ENCODE measurements at regions not wholly inside any gene's neighbourhood (a gene's known extent, or its start where the extent isn't known, plus 50 kb on each side); places are given as distances from the start of the nearest gene placed in this dataset.

DNA sequence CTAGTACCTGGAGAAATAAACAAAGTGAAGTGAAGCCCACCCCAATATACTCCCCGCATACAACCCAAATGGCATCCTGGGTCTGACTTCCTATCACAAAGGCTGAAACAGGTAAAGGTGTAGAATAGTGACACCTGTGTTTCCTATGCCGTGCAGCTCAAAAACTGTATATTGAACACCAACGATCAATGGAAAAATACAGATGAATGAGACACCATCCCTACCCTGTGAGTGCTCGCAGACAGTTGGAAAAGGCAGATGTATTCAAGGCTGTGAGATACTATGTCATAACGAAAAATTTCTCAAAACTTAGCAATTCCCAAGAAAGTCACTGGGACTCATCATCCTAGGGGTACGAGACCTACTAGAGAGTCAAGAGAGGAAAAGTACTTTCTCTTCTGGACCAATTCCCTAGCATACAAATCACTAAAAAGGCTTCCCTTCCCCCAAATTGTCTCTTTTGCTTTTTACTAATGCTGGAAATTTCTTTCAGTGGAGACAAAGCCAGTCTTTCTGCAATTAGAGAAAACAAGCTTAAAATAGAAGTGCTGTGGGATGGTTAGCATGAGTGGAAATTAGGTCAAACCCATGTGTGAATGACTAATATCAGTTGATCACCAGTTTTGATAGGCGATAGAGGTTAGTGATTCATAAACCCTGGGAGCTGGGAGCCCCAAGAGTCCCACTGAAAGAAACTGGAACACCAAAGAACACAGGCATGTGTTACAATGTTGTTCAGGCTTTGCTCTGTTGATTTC, 249.7 kb downstream of the SPTSSA start:
- TF ChIP-seq CBX5 (IDR thresholded peaks at IDR 0.05; ENCODE audit: borderline replicate concordance, low read depth): no peak
- TF ChIP-seq, protein P1, sequence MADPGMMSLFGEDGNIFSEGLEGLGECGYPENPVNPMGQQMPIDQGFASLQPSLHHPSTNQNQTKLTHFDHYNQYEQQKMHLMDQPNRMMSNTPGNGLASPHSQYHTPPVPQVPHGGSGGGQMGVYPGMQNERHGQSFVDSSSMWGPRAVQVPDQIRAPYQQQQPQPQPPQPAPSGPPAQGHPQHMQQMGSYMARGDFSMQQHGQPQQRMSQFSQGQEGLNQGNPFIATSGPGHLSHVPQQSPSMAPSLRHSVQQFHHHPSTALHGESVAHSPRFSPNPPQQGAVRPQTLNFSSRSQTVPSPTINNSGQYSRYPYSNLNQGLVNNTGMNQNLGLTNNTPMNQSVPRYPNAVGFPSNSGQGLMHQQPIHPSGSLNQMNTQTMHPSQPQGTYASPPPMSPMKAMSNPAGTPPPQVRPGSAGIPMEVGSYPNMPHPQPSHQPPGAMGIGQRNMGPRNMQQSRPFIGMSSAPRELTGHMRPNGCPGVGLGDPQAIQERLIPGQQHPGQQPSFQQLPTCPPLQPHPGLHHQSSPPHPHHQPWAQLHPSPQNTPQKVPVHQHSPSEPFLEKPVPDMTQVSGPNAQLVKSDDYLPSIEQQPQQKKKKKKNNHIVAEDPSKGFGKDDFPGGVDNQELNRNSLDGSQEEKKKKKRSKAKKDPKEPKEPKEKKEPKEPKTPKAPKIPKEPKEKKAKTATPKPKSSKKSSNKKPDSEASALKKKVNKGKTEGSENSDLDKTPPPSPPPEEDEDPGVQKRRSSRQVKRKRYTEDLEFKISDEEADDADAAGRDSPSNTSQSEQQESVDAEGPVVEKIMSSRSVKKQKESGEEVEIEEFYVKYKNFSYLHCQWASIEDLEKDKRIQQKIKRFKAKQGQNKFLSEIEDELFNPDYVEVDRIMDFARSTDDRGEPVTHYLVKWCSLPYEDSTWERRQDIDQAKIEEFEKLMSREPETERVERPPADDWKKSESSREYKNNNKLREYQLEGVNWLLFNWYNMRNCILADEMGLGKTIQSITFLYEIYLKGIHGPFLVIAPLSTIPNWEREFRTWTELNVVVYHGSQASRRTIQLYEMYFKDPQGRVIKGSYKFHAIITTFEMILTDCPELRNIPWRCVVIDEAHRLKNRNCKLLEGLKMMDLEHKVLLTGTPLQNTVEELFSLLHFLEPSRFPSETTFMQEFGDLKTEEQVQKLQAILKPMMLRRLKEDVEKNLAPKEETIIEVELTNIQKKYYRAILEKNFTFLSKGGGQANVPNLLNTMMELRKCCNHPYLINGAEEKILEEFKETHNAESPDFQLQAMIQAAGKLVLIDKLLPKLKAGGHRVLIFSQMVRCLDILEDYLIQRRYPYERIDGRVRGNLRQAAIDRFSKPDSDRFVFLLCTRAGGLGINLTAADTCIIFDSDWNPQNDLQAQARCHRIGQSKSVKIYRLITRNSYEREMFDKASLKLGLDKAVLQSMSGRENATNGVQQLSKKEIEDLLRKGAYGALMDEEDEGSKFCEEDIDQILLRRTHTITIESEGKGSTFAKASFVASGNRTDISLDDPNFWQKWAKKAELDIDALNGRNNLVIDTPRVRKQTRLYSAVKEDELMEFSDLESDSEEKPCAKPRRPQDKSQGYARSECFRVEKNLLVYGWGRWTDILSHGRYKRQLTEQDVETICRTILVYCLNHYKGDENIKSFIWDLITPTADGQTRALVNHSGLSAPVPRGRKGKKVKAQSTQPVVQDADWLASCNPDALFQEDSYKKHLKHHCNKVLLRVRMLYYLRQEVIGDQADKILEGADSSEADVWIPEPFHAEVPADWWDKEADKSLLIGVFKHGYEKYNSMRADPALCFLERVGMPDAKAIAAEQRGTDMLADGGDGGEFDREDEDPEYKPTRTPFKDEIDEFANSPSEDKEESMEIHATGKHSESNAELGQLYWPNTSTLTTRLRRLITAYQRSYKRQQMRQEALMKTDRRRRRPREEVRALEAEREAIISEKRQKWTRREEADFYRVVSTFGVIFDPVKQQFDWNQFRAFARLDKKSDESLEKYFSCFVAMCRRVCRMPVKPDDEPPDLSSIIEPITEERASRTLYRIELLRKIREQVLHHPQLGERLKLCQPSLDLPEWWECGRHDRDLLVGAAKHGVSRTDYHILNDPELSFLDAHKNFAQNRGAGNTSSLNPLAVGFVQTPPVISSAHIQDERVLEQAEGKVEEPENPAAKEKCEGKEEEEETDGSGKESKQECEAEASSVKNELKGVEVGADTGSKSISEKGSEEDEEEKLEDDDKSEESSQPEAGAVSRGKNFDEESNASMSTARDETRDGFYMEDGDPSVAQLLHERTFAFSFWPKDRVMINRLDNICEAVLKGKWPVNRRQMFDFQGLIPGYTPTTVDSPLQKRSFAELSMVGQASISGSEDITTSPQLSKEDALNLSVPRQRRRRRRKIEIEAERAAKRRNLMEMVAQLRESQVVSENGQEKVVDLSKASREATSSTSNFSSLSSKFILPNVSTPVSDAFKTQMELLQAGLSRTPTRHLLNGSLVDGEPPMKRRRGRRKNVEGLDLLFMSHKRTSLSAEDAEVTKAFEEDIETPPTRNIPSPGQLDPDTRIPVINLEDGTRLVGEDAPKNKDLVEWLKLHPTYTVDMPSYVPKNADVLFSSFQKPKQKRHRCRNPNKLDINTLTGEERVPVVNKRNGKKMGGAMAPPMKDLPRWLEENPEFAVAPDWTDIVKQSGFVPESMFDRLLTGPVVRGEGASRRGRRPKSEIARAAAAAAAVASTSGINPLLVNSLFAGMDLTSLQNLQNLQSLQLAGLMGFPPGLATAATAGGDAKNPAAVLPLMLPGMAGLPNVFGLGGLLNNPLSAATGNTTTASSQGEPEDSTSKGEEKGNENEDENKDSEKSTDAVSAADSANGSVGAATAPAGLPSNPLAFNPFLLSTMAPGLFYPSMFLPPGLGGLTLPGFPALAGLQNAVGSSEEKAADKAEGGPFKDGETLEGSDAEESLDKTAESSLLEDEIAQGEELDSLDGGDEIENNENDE (IDR thresholded peaks at IDR 0.05; ENCODE audit: low read depth, low read length): no peak
- no peak for TF ChIP-seq MAFK (IDR thresholded peaks at IDR 0.05; ENCODE audit: low read length)
- no peak for TF ChIP-seq ZNF57 (CRISPR knock-in tag; IDR thresholded peaks at IDR 0.05)
- no peak for TF ChIP-seq MXI1 (IDR thresholded peaks at IDR 0.05; ENCODE audit: low read depth, low read length)
- TF ChIP-seq HDGF (IDR thresholded peaks at IDR 0.05): no peak
- TF ChIP-seq MTA2 (IDR thresholded peaks at IDR 0.05; ENCODE audit: low read depth): no peak
- TF ChIP-seq EGR1 (conservative IDR thresholded peaks at IDR 0.05): no peak
- TF ChIP-seq, protein P2, sequence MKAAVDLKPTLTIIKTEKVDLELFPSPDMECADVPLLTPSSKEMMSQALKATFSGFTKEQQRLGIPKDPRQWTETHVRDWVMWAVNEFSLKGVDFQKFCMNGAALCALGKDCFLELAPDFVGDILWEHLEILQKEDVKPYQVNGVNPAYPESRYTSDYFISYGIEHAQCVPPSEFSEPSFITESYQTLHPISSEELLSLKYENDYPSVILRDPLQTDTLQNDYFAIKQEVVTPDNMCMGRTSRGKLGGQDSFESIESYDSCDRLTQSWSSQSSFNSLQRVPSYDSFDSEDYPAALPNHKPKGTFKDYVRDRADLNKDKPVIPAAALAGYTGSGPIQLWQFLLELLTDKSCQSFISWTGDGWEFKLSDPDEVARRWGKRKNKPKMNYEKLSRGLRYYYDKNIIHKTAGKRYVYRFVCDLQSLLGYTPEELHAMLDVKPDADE (conservative IDR thresholded peaks at IDR 0.05; ENCODE audit: control insufficient read depth, low read depth, low read length): no peak

All from K562 (cell line).